Activated T-helper 2 cell treated with anti-CD3 and anti-CD28 coated beads, Interferon-gamma antibody, Interleukin-2, Interleukin-4, amounts not matched to agents 10 μg/mL and 5 μg/mL and 100 μg/mL, durations not matched to agents 14 hours and 24 hours and 36 hours (primary cell): ENCODE measurements at regions not wholly inside any gene's neighbourhood (a gene's known extent, or its start where the extent isn't known, plus 50 kb on each side); places are given as distances from the start of the nearest gene placed in this dataset.

Experiments used
- DNase-seq: peaks from one replicate; pipeline ENCODE4 v3.0.0; 2021; ENCODE audit warnings: low spot score
- H3K27ac Mint-ChIP-seq: one replicate; pipeline ENCODE4 v1.8.0; 2021; ENCODE audit warnings: mixed read lengths
- H3K27me3 Mint-ChIP-seq: one replicate; pipeline ENCODE4 v1.8.0; 2021; ENCODE audit warnings: low read depth, mixed read lengths
- H3K36me3 Mint-ChIP-seq: one replicate; pipeline ENCODE4 v1.8.0; 2021; ENCODE audit warnings: low read depth, mixed read lengths
- H3K4me1 Mint-ChIP-seq: one replicate; pipeline ENCODE4 v1.8.0; 2021; ENCODE audit warnings: low read depth, mixed read lengths
- H3K4me3 Mint-ChIP-seq: one replicate; pipeline ENCODE4 v1.8.0; 2021; ENCODE audit warnings: low read depth, mild to moderate bottlenecking, moderate library complexity, mixed read lengths
- H3K9me3 Mint-ChIP-seq: one replicate; pipeline ENCODE4 v1.8.0; 2021; ENCODE audit warnings: mixed read lengths
- intact Hi-C: fragments of 100-400 bp; cut with micrococcal nuclease; formaldehyde crosslinking; loops from one replicate; pipeline ENCODE4 v1.15.1; 2023

- Mint-ChIP-seq H3K27me3 (no peaks in the 10 kb centered on the region), H3K27ac (no peak overlapping the region), H3K4me1 (peaks cover 19% of the 10 kb centered on the region), H3K9me3 (no peaks in the 10 kb centered on the region), H3K36me3 (no peaks in the 10 kb centered on the region), H3K4me3 (no peak overlapping the region)
- no peak for DNase-seq
- intact Hi-C loops = no loop called here
These were observed 204.6 kb downstream of the CD83 start for GRCh38 chr6:14321992-14322772.

- H3K27me3 Mint-ChIP-seq = no peaks in the 10 kb centered on the region
- H3K36me3 Mint-ChIP-seq = no peaks in the 10 kb centered on the region
- no peak overlapping the region for H3K4me3 Mint-ChIP-seq
- peaks cover 14% of the 10 kb centered on the region for H3K4me1 Mint-ChIP-seq
- no peak overlapping the region for H3K27ac Mint-ChIP-seq
- H3K9me3 Mint-ChIP-seq = no peaks in the 10 kb centered on the region
- intact Hi-C loops = no loop called here
- no peak for DNase-seq
These were observed 205.3 kb downstream of the CD83 start for GRCh38 chr6:14322841-14323240.

GRCh38 chr6:14326774-14327173, 209.2 kb downstream of the CD83 start:
- no peak for DNase-seq
- Mint-ChIP-seq H3K27me3 (no peaks in the 10 kb centered on the region), H3K36me3 (no peaks in the 10 kb centered on the region), H3K9me3 (no peaks in the 10 kb centered on the region), H3K27ac (no peak overlapping the region), H3K4me1 (peaks cover 10% of the 10 kb centered on the region), H3K4me3 (no peak overlapping the region)
- intact Hi-C loops = no loop called here

- Mint-ChIP-seq H3K36me3 (no peaks in the 10 kb centered on the region), H3K9me3 (no peaks in the 10 kb centered on the region), H3K4me1 (peaks cover 9% of the 10 kb centered on the region), H3K4me3 (no peak overlapping the region), H3K27ac (no peak overlapping the region), H3K27me3 (no peaks in the 10 kb centered on the region)
- no peak for DNase-seq
- intact Hi-C loops = no loop called here
These were observed 210.6 kb downstream of the CD83 start for GRCh38 chr6:14328163-14328562.

GRCh38 chr6:14333556-14334305, 216.2 kb downstream of the CD83 start:
- Mint-ChIP-seq H3K27me3 (no peaks in the 10 kb centered on the region), H3K36me3 (peaks cover 16% of the 10 kb centered on the region), H3K9me3 (peaks cover 25% of the 10 kb centered on the region), H3K27ac (no peak overlapping the region), H3K4me1 (peaks cover 6% of the 10 kb centered on the region), H3K4me3 (no peak overlapping the region)
- DNase-seq = no peak
- intact Hi-C loops = no loop called here

- no peak overlapping the region for H3K27ac Mint-ChIP-seq
- H3K9me3 Mint-ChIP-seq = peaks cover 25% of the 10 kb centered on the region
- H3K36me3 Mint-ChIP-seq = peaks cover 16% of the 10 kb centered on the region
- intact Hi-C loops = no loop called here
- no peaks in the 10 kb centered on the region for H3K27me3 Mint-ChIP-seq
- H3K4me3 Mint-ChIP-seq = no peak overlapping the region
- no peak for DNase-seq
- H3K4me1 Mint-ChIP-seq = peaks cover 8% of the 10 kb centered on the region
These were observed 217.5 kb downstream of the CD83 start for GRCh38 chr6:14335071-14335470.

GRCh38 chr6:14337152-14337551, 219.6 kb downstream of the CD83 start:
- H3K9me3 Mint-ChIP-seq = peaks cover 25% of the 10 kb centered on the region
- no peak for DNase-seq
- no peak overlapping the region for H3K4me3 Mint-ChIP-seq
- peaks cover 16% of the 10 kb centered on the region for H3K36me3 Mint-ChIP-seq
- intact Hi-C loops = no loop called here
- no peaks in the 10 kb centered on the region for H3K27me3 Mint-ChIP-seq
- no peak overlapping the region for H3K27ac Mint-ChIP-seq
- peaks cover 8% of the 10 kb centered on the region for H3K4me1 Mint-ChIP-seq

GRCh38 chr6:14339172-14339571, 221.6 kb downstream of the CD83 start:
- Mint-ChIP-seq H3K36me3 (peaks cover 16% of the 10 kb centered on the region), H3K27ac (no peak overlapping the region), H3K4me1 (peaks cover 8% of the 10 kb centered on the region), H3K9me3 (peaks cover 25% of the 10 kb centered on the region), H3K27me3 (no peaks in the 10 kb centered on the region), H3K4me3 (no peak overlapping the region)
- intact Hi-C loops = no loop called here
- no peak for DNase-seq

GRCh38 chr6:14339711-14340584, 222.4 kb downstream of the CD83 start:
- intact Hi-C loops = no loop called here
- peaks cover 8% of the 10 kb centered on the region for H3K4me1 Mint-ChIP-seq
- H3K27me3 Mint-ChIP-seq = no peaks in the 10 kb centered on the region
- H3K36me3 Mint-ChIP-seq = peaks cover 15% of the 10 kb centered on the region
- H3K9me3 Mint-ChIP-seq = peaks cover 24% of the 10 kb centered on the region
- H3K27ac Mint-ChIP-seq = no peak overlapping the region
- no peak for DNase-seq
- no peak overlapping the region for H3K4me3 Mint-ChIP-seq

GRCh38 chr6:14344486-14344885, 226.9 kb downstream of the CD83 start:
- intact Hi-C loops = no loop called here
- H3K4me3 Mint-ChIP-seq = no peak overlapping the region
- peaks cover 11% of the 10 kb centered on the region for H3K4me1 Mint-ChIP-seq
- DNase-seq = no peak
- H3K9me3 Mint-ChIP-seq = no peaks in the 10 kb centered on the region
- no peak overlapping the region for H3K27ac Mint-ChIP-seq
- no peaks in the 10 kb centered on the region for H3K36me3 Mint-ChIP-seq
- no peaks in the 10 kb centered on the region for H3K27me3 Mint-ChIP-seq

GRCh38 chr6:14348389-14348788, 230.8 kb downstream of the CD83 start:
- H3K9me3 Mint-ChIP-seq = peaks cover 8% of the 10 kb centered on the region
- H3K36me3 Mint-ChIP-seq = no peaks in the 10 kb centered on the region
- no peaks in the 10 kb centered on the region for H3K27me3 Mint-ChIP-seq
- H3K27ac Mint-ChIP-seq = no peak overlapping the region
- H3K4me3 Mint-ChIP-seq = no peak overlapping the region
- peaks cover 16% of the 10 kb centered on the region for H3K4me1 Mint-ChIP-seq
- intact Hi-C loops = no loop called here
- DNase-seq = no peak

GRCh38 chr6:14349507-14349906, 231.9 kb downstream of the CD83 start:
- H3K4me3 Mint-ChIP-seq = no peak overlapping the region
- H3K36me3 Mint-ChIP-seq = no peaks in the 10 kb centered on the region
- peaks cover 8% of the 10 kb centered on the region for H3K9me3 Mint-ChIP-seq
- peaks cover 24% of the 10 kb centered on the region for H3K4me1 Mint-ChIP-seq
- no peak for DNase-seq
- H3K27me3 Mint-ChIP-seq = no peaks in the 10 kb centered on the region
- H3K27ac Mint-ChIP-seq = no peak overlapping the region
- intact Hi-C loops = no loop called here
